Stomach smooth muscle (tissue), 2 donors: ENCODE measurements at regions not wholly inside any gene's neighbourhood (a gene's known extent, or its start where the extent isn't known, plus 50 kb on each side); places are given as distances from the start of the nearest gene placed in this dataset.

Experiments used
- H3K27ac ChIP-seq: one replicate; pipeline ENCODE4 v1.7.0; 2013; ENCODE audit warnings: mild to moderate bottlenecking, low read length, inconsistent platforms
- H3K27me3 ChIP-seq, 2 donors: one replicate each; pipeline ENCODE4 v1.7.0; 2013; ENCODE audit warnings: low read length in 2 of 2; ENCODE audit not compliant: insufficient read depth in 2 of 2, control insufficient read depth in 1 of 2
- H3K36me3 ChIP-seq, 2 donors: one replicate each; pipeline ENCODE4 v1.7.0; 2013; ENCODE audit warnings: low read length in 2 of 2; ENCODE audit not compliant: control insufficient read depth in 2 of 2, insufficient read depth in 2 of 2
- H3K4me1 ChIP-seq: one replicate; pipeline ENCODE4 v1.7.0; 2013; ENCODE audit warnings: low read length; ENCODE audit not compliant: control insufficient read depth, insufficient read depth
- H3K4me3 ChIP-seq, 2 donors: one replicate each; pipeline ENCODE4 v1.7.0; 2013; ENCODE audit warnings: low read length in 2 of 2
- H3K9ac ChIP-seq, 2 donors: one replicate each; pipeline ENCODE4 v1.7.0; 2013; ENCODE audit warnings: low read length in 2 of 2, mild to moderate bottlenecking in 1 of 2
- H3K9me3 ChIP-seq, 2 donors: one replicate each; pipeline ENCODE4 v1.7.0; 2013; ENCODE audit warnings: low read length in 2 of 2; ENCODE audit not compliant: control insufficient read depth in 2 of 2
- donor health status: healthy.
- donor health status: Pancreatic carcinoma.

GRCh38 chr9:13580760-13581159 is 301.3 kb upstream of the MPDZ start:
- no peak overlapping the region for H3K4me3 ChIP-seq
- H3K4me1 ChIP-seq = no peaks in the 10 kb centered on the region
- no peaks in the 10 kb centered on the region for H3K36me3 ChIP-seq
- H3K27me3 ChIP-seq = no peaks in the 10 kb centered on the region
- H3K9me3 ChIP-seq = no peaks in the 10 kb centered on the region
- H3K9ac ChIP-seq = no peak overlapping the region
- H3K27ac ChIP-seq = no peak overlapping the region

- no peaks in the 10 kb centered on the region for H3K27me3 ChIP-seq
These were observed 300.6 kb upstream of the MPDZ start for GRCh38 chr9:13580131-13580530.

DNA sequence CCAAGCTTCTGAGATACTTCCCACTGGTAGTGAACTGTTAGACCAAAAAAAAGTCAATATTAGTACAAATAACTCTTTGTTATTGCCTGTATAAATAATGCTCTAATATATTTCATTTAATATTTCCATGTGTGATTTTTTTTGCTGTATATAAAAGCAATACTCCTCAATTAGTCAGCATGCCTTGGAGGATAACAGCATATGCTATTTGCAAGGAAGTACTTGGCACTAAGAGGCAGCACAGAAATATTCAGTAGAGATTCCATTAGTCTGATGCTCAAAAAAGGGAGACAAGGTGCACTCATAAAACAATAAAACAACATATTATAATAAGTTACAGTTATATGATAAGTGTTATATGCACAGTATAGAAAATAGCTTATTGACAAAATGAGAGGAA is 296.6 kb upstream of the MPDZ start:
- Histone ChIP-seq H3K9ac (no peak overlapping the region), H3K4me1 (no peaks in the 10 kb centered on the region), H3K9me3 (no peaks in the 10 kb centered on the region), H3K36me3 (no peaks in the 10 kb centered on the region), H3K27ac (no peak overlapping the region), H3K27me3 (no peaks in the 10 kb centered on the region), H3K4me3 (no peak overlapping the region)

More at GRCh38 chr9:13580131-13580530, 300.6 kb upstream of the MPDZ start:
- H3K27ac ChIP-seq = no peak overlapping the region
- H3K4me3 ChIP-seq = no peak overlapping the region
- H3K4me1 ChIP-seq = no peaks in the 10 kb centered on the region
- H3K9me3 ChIP-seq = no peaks in the 10 kb centered on the region
- no peaks in the 10 kb centered on the region for H3K36me3 ChIP-seq
- no peak overlapping the region for H3K9ac ChIP-seq

DNA sequence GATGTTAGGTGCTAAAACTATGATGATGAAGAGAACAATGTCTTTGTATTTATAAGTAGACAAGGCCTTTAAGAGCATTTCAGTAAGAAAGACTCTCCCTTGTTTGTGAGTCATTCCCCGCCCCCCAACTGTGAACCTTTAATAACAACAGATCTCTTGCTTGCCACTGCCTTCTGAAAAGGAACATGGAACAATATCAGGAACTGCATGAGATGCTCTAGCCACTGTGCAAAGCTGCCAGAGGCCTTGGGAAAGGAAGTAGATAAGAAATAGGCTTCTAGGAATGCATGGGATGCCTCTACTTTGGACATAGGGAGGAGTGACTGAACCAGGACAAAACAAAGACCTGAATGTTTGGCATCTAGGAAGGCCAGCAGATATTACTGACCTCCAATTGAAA is 296.1 kb upstream of the MPDZ start:
- Histone ChIP-seq H3K27me3 (no peaks in the 10 kb centered on the region), H3K9me3 (no peaks in the 10 kb centered on the region), H3K9ac (no peak overlapping the region), H3K4me3 (no peak overlapping the region), H3K4me1 (peaks cover 1% of the 10 kb centered on the region), H3K27ac (no peak overlapping the region), H3K36me3 (no peaks in the 10 kb centered on the region)

- Histone ChIP-seq H3K27me3 (no peaks in the 10 kb centered on the region), H3K36me3 (no peaks in the 10 kb centered on the region), H3K9me3 (no peaks in the 10 kb centered on the region), H3K4me3 (no peak overlapping the region), H3K4me1 (peaks cover 20% of the 10 kb centered on the region), H3K27ac (peak overlapping the region; percentile 72), H3K9ac (no peak overlapping the region)
These were observed 290.8 kb upstream of the MPDZ start for GRCh38 chr9:13570068-13570974.

DNA sequence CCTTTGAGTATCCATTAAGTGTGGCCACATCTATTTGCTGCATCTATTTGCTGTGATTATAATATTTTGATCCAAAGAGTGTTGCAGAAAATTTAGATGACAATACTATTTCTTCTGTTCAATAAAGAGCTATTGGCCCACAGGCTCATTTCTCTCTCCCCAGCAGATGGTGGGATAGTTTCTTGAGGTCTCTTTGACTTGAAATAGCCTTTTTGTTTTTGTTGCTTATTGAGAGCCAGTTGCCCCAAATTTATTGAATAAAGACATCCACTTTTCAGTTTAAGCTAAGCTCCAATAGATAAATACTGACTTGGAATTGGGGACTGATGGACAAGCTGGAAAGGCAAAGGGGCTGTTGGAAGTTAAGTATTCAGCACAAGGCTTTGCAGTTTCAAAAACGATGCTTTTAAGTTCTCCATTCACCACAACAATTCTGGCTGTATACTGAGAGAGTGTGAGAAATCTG is 290.1 kb upstream of the MPDZ start:
- H3K9me3 ChIP-seq = no peaks in the 10 kb centered on the region
- H3K27ac ChIP-seq = peak overlapping the region; percentile 72
- no peaks in the 10 kb centered on the region for H3K27me3 ChIP-seq
- peaks cover 20% of the 10 kb centered on the region for H3K4me1 ChIP-seq
- H3K36me3 ChIP-seq = no peaks in the 10 kb centered on the region
- peak overlapping the region in 1 of 2 donors; percentile 66 for H3K4me3 ChIP-seq
- no peak overlapping the region for H3K9ac ChIP-seq

- peak overlapping the region; percentile 48 to 52 for H3K9ac ChIP-seq
- peak overlapping the region; percentile 72 for H3K27ac ChIP-seq
- H3K4me3 ChIP-seq = peak overlapping the region; percentile 59 to 66
- peaks cover 20% of the 10 kb centered on the region for H3K4me1 ChIP-seq
- H3K9me3 ChIP-seq = no peaks in the 10 kb centered on the region
- H3K27me3 ChIP-seq = no peaks in the 10 kb centered on the region
- H3K36me3 ChIP-seq = no peaks in the 10 kb centered on the region
These were observed 289.5 kb upstream of the MPDZ start for GRCh38 chr9:13568841-13569601.

- H3K27ac ChIP-seq = peak overlapping the region; percentile 72
- H3K36me3 ChIP-seq = no peaks in the 10 kb centered on the region
- H3K9ac ChIP-seq = peak overlapping the region; percentile 48 to 52
- peaks cover 20% of the 10 kb centered on the region for H3K4me1 ChIP-seq
- no peaks in the 10 kb centered on the region for H3K27me3 ChIP-seq
- no peaks in the 10 kb centered on the region for H3K9me3 ChIP-seq
- H3K4me3 ChIP-seq = peak overlapping the region; percentile 59 to 66
These were observed 288.9 kb upstream of the MPDZ start for GRCh38 chr9:13568405-13568804.

DNA sequence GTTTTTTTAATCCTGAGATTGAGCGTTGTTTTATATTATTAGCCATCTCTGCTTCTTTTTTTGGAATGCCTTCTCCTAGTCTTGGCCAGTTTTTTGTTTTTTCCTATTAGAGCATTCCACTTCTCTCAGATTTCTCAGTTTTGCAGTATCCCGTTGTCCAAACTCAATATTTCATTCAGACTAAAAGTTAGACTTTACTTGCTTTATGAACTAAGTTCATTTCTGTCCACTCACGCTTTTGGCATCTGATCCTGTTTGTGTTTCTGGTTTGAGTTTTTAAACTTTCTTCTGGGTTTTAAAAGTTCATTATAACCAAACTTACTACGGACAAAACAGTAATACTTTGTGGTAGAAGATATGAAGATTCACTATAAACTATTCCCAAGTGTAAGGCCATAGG is 288.3 kb upstream of the MPDZ start:
- Histone ChIP-seq H3K4me3 (no peak overlapping the region), H3K4me1 (peaks cover 20% of the 10 kb centered on the region), H3K9ac (no peak overlapping the region), H3K27ac (peak overlapping the region; percentile 72), H3K27me3 (no peaks in the 10 kb centered on the region), H3K9me3 (no peaks in the 10 kb centered on the region), H3K36me3 (no peaks in the 10 kb centered on the region)

- Histone ChIP-seq H3K9ac (no peak overlapping the region), H3K4me1 (no peaks in the 10 kb centered on the region), H3K27me3 (no peaks in the 10 kb centered on the region), H3K36me3 (no peaks in the 10 kb centered on the region), H3K4me3 (no peak overlapping the region), H3K27ac (no peak overlapping the region), H3K9me3 (no peaks in the 10 kb centered on the region)
These were observed 278.3 kb upstream of the MPDZ start for GRCh38 chr9:13557746-13558145.
